ENCODE measurements at regions not wholly inside any gene's neighbourhood (a gene's known extent, or its start where the extent isn't known, plus 50 kb on each side); places are given as distances from the start of the nearest gene placed in this dataset.

DNA sequence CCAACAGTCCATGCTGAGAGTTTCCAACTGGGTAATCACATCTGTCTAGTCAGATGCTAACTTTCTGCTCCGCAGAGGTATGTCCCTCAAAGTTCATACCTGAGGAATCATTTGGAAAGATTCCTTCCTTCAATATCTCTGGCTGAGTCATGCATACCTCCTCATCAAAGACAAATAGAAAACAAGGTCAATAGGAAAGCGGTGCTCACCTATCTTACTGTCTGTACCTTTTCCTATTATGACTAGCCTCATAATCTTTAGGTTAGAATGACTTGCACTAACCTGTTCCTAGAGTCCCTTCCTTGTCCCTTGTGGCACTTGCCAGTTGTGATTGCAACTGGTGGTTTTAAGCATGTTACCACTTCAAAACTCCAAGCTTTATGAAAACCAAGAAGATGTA is 78.2 kb upstream of the PTPRK start:
- TF ChIP-seq, protein P1, sequence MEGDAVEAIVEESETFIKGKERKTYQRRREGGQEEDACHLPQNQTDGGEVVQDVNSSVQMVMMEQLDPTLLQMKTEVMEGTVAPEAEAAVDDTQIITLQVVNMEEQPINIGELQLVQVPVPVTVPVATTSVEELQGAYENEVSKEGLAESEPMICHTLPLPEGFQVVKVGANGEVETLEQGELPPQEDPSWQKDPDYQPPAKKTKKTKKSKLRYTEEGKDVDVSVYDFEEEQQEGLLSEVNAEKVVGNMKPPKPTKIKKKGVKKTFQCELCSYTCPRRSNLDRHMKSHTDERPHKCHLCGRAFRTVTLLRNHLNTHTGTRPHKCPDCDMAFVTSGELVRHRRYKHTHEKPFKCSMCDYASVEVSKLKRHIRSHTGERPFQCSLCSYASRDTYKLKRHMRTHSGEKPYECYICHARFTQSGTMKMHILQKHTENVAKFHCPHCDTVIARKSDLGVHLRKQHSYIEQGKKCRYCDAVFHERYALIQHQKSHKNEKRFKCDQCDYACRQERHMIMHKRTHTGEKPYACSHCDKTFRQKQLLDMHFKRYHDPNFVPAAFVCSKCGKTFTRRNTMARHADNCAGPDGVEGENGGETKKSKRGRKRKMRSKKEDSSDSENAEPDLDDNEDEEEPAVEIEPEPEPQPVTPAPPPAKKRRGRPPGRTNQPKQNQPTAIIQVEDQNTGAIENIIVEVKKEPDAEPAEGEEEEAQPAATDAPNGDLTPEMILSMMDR (IDR thresholded peaks at IDR 0.05; ENCODE audit: insufficient read depth, low read depth, low read length): no peak
- no peak for TF ChIP-seq EZH2 (IDR thresholded peaks at IDR 0.05; ENCODE audit: insufficient read depth, low read length)
